ENCODE measurements at regions not wholly inside any gene's neighbourhood (a gene's known extent, or its start where the extent isn't known, plus 50 kb on each side); places are given as distances from the start of the nearest gene placed in this dataset.

DNA sequence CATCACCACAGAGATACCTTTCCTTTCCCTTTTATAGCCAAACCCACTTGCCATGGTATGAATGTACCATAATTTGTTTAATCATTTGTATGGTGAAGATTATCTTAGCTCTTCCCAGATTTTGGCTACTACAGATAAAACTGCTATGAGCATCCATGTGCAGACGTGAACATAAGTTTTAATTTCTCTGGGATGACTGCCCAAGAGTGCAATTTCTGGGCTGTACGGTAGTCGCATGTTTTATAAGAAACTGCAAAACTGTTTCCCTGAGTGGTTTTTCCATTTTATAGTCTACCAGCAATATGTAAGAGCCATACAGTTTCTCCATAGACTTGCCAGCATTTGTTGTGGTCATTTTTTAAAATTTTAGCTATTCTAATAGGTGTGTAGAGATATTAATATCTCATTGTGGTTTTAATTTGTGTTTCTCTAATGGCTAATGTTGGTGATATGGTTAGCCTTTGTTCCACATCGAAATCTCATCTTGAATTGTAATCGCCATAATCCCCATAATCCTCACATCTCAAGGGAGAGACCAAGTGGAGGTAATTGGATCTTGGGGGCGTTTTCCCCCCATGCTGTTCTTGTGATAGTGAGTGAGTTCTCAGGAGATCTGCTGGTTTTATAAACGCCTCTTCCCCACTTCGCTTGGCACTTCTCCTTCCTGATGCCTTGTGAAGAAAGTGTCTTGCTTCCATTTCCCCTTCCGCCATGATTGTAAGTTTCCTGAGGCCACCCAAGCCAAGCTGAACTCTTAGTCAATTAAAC lies 628.5 kb upstream of the KLHL29 start:
- Histone ChIP-seq H3K27me3 (no peaks in the 10 kb centered on the region), H3K36me3 (no peaks in the 10 kb centered on the region), H3K9me3 (no peaks in the 10 kb centered on the region), H3K27ac (no peak overlapping the region), H3K4me1 (no peaks in the 10 kb centered on the region), H3K4me3 (no peak overlapping the region)
- intact Hi-C loops (cut with DNase I; ENCODE audit: low total_unique reads) = no loop called here
- no peak for DNase-seq
- TF ChIP-seq, protein P1, sequence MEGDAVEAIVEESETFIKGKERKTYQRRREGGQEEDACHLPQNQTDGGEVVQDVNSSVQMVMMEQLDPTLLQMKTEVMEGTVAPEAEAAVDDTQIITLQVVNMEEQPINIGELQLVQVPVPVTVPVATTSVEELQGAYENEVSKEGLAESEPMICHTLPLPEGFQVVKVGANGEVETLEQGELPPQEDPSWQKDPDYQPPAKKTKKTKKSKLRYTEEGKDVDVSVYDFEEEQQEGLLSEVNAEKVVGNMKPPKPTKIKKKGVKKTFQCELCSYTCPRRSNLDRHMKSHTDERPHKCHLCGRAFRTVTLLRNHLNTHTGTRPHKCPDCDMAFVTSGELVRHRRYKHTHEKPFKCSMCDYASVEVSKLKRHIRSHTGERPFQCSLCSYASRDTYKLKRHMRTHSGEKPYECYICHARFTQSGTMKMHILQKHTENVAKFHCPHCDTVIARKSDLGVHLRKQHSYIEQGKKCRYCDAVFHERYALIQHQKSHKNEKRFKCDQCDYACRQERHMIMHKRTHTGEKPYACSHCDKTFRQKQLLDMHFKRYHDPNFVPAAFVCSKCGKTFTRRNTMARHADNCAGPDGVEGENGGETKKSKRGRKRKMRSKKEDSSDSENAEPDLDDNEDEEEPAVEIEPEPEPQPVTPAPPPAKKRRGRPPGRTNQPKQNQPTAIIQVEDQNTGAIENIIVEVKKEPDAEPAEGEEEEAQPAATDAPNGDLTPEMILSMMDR (IDR thresholded peaks at IDR 0.05) = no peak

DNA sequence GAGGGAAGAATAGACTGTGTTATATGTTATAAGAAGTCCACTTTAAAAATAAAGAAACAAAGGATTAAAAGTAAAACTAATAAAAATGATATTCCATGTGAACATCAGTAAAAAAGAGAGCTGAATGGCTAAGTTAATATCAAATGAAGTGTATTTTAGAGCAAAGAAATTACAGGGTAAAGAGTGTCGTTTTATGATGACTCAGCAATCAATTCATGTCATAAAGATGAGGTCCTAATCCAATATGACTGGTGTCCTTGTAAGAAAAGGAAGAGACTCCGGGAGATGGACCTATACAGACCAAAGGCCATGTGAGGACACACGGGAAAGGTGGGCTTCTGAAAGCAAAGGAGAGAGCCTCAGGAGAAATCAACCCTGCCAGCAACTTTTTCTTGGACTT lies 615.5 kb upstream of the KLHL29 start:
- TF ChIP-seq, protein P1 (IDR thresholded peaks at IDR 0.05) = no peak
- Histone ChIP-seq H3K27ac (no peak overlapping the region), H3K36me3 (no peaks in the 10 kb centered on the region), H3K4me3 (no peak overlapping the region), H3K9me3 (peaks cover 0 to 6% (median 0%) of the 10 kb centered on the region in 3 donors), H3K27me3 (no peaks in the 10 kb centered on the region), H3K4me1 (no peaks in the 10 kb centered on the region)
- intact Hi-C loops (cut with DNase I; ENCODE audit: low total_unique reads) = no loop called here
- DNase-seq = no peak

DNA sequence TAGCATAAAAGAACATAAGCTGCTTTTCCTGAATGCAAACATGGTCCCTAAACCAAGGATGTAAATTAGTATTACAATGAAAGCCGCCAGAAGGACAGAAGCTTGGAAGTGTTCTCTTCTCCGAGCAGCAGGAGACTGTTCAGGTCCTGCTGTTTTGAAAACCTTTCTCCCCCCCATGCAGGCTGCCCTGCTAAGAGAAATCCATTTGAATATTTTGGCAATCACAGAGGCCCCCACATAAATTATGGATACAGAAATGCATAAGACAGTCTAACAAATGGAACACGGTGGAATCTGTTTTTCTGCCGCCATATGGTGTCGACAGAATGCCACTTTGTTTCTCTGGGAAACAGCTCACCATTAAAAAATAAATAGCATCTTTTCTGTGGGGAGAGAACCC lies 600.4 kb upstream of the KLHL29 start:
- DNase-seq = no peak
- intact Hi-C loops (cut with DNase I; ENCODE audit: low total_unique reads) = no loop called here
- H3K27ac ChIP-seq = no peak overlapping the region
- no peaks in the 10 kb centered on the region for H3K36me3 ChIP-seq
- H3K4me3 ChIP-seq = no peak overlapping the region
- TF ChIP-seq, protein P1 (IDR thresholded peaks at IDR 0.05) = no peak
- H3K9me3 ChIP-seq = no peaks in the 10 kb centered on the region
- no peaks in the 10 kb centered on the region for H3K27me3 ChIP-seq
- H3K4me1 ChIP-seq = no peaks in the 10 kb centered on the region

DNA sequence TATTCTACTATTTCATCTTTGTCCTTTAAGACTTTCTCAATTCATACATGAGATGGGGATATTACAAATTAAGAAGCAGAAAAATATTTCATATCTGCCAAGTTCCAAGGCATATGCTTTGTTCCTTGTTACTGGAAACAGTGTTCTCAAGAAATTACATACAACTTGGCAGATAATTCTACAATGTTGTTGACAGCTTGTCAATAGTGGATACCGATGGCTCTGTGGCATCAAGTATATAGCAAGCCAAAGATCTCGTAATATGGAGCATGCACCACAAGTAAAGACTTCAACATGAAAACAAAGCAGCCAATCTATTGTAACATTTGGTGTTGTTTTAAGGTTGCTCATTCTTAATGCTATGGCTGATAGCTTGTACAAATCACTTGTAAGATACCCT lies 598.2 kb upstream of the KLHL29 start:
- H3K4me3 ChIP-seq = no peak overlapping the region
- TF ChIP-seq, protein P1 (IDR thresholded peaks at IDR 0.05) = no peak
- no peak overlapping the region for H3K27ac ChIP-seq
- H3K4me1 ChIP-seq = no peaks in the 10 kb centered on the region
- intact Hi-C loops (cut with DNase I; ENCODE audit: low total_unique reads) = no loop called here
- no peaks in the 10 kb centered on the region for H3K27me3 ChIP-seq
- H3K36me3 ChIP-seq = no peaks in the 10 kb centered on the region
- no peak for DNase-seq
- H3K9me3 ChIP-seq = no peaks in the 10 kb centered on the region

DNA sequence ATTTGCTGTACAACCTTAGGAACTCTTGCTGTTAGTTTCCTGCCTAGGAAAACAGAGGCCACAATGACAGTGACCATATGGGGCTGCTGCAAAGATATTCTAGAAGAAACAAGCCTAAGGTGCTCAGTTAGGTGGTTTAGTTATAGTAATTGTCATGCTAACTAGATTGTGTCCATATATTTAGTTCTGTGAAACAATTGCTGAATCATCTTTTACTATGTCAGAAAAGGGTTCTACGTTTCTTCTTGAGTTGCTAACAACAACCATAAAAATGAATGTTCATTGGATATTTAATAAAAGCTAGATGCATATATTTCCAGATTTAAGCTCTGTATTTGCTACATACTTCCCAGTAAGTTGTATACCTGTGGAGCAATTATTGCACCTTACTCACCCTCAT lies 597.2 kb upstream of the KLHL29 start:
- no peaks in the 10 kb centered on the region for H3K4me1 ChIP-seq
- no peak for DNase-seq
- H3K4me3 ChIP-seq = no peak overlapping the region
- TF ChIP-seq, protein P1 (IDR thresholded peaks at IDR 0.05) = no peak
- H3K27me3 ChIP-seq = no peaks in the 10 kb centered on the region
- intact Hi-C loops (cut with DNase I; ENCODE audit: low total_unique reads) = no loop called here
- no peaks in the 10 kb centered on the region for H3K9me3 ChIP-seq
- no peaks in the 10 kb centered on the region for H3K36me3 ChIP-seq
- no peak overlapping the region for H3K27ac ChIP-seq
